HEK293 (cell line): ENCODE measurements at regions not wholly inside any gene's neighbourhood (a gene's known extent, or its start where the extent isn't known, plus 50 kb on each side); places are given as distances from the start of the nearest gene placed in this dataset.

ENCODE experiments used
- BCL11B ChIP-seq: fragments of 450-650 bp; formaldehyde crosslinking; IDR thresholded peaks from 2 replicates; pipeline ENCODE4 v1.5.1; 2016; ENCODE audit warnings: low read depth, missing biosample characterization, missing genetic modification characterization
- BCL6B ChIP-seq: fragments of 450-650 bp; formaldehyde crosslinking; IDR thresholded peaks from 2 replicates; pipeline ENCODE4 v1.5.1; 2017; ENCODE audit warnings: missing biosample characterization, missing genetic modification characterization
- CTCF ChIP-seq: fragments of 450-650 bp; formaldehyde crosslinking; IDR thresholded peaks from 2 replicates; pipeline ENCODE4 v1.5.1; 2016; ENCODE audit warnings: missing biosample characterization, missing genetic modification characterization
- HIC1 ChIP-seq: fragments of 450-650 bp; formaldehyde crosslinking; IDR thresholded peaks from 2 replicates; pipeline ENCODE4 v1.5.1; 2016; ENCODE audit warnings: missing biosample characterization, missing genetic modification characterization
- IKZF3 ChIP-seq: fragments of 450-650 bp; IDR thresholded peaks from 2 replicates; pipeline ENCODE4 v1.5.0; 2018; ENCODE audit warnings: missing biosample characterization, mild to moderate bottlenecking, missing genetic modification characterization, moderate library complexity
- KLF7 ChIP-seq: fragments of 450-650 bp; formaldehyde crosslinking; IDR thresholded peaks from 2 replicates; pipeline ENCODE4 v1.5.1; 2016; ENCODE audit warnings: missing biosample characterization, missing genetic modification characterization, borderline replicate concordance
- REPIN1 ChIP-seq: fragments of 450-650 bp; formaldehyde crosslinking; IDR thresholded peaks from 2 replicates; pipeline ENCODE4 v1.5.1; 2017; ENCODE audit warnings: missing biosample characterization, missing genetic modification characterization, low read depth
- SP2 ChIP-seq: fragments of 450-650 bp; formaldehyde crosslinking; IDR thresholded peaks from 2 replicates; pipeline ENCODE4 v1.5.1; 2016; ENCODE audit warnings: missing biosample characterization, missing genetic modification characterization
- ZFP37 ChIP-seq: fragments of 450-650 bp; formaldehyde crosslinking; IDR thresholded peaks from 2 replicates; pipeline ENCODE4 v1.5.1; 2016; ENCODE audit warnings: missing biosample characterization, missing genetic modification characterization
- ZFP69B ChIP-seq: fragments of 450-650 bp; formaldehyde crosslinking; IDR thresholded peaks from 2 replicates; pipeline ENCODE4 v1.5.1; 2016; ENCODE audit warnings: missing biosample characterization, missing genetic modification characterization
- ZNF121 ChIP-seq: fragments of 450-650 bp; formaldehyde crosslinking; IDR thresholded peaks from 2 replicates; pipeline ENCODE4 v1.5.1; 2016; ENCODE audit warnings: missing biosample characterization, missing genetic modification characterization
- ZNF274 ChIP-seq, 2 experiments: fragments of 200-500 bp in 1 of 2; fragments of 450-650 bp in 1 of 2; sonication (Bioruptor generic) in 1 of 2; formaldehyde crosslinking in 1 of 2; IDR thresholded peaks; 2 replicates each; pipeline versions ENCODE4 v1.5.1 to v1.6.1; 2014 to 2016; ENCODE audit warnings: borderline replicate concordance in 1 of 2, inconsistent platforms in 1 of 2, low read length in 1 of 2, missing biosample characterization in 1 of 2, missing genetic modification characterization in 1 of 2
- ZNF366 ChIP-seq: fragments of 450-650 bp; formaldehyde crosslinking; conservative IDR thresholded peaks from 2 replicates; pipeline ENCODE4 v1.5.1; 2016; ENCODE audit warnings: missing biosample characterization, missing genetic modification characterization
- ZNF426 ChIP-seq: fragments of 450-650 bp; formaldehyde crosslinking; IDR thresholded peaks from 2 replicates; pipeline ENCODE4 v1.5.1; 2017; ENCODE audit warnings: missing biosample characterization, missing genetic modification characterization, mild to moderate bottlenecking, inconsistent platforms, moderate library complexity
- ZNF521 ChIP-seq: fragments of 450-650 bp; formaldehyde crosslinking; IDR thresholded peaks from 2 replicates; pipeline ENCODE4 v1.5.1; 2017; ENCODE audit warnings: missing biosample characterization, mild to moderate bottlenecking, missing genetic modification characterization
- ZNF549 ChIP-seq: fragments of 450-650 bp; IDR thresholded peaks from 2 replicates; pipeline ENCODE4 v1.5.1; 2018; ENCODE audit warnings: missing biosample characterization, missing genetic modification characterization, mild to moderate bottlenecking, inconsistent platforms, moderate library complexity
- ZNF580 ChIP-seq: fragments of 450-650 bp; formaldehyde crosslinking; IDR thresholded peaks from 2 replicates; pipeline ENCODE4 v1.5.1; 2016; ENCODE audit warnings: missing biosample characterization, missing genetic modification characterization
- ZNF658 ChIP-seq: fragments of 450-650 bp; formaldehyde crosslinking; IDR thresholded peaks from 2 replicates; pipeline ENCODE4; 2016; ENCODE audit warnings: missing biosample characterization, missing genetic modification characterization
- ZNF707 ChIP-seq: fragments of 450-650 bp; formaldehyde crosslinking; IDR thresholded peaks from 2 replicates; pipeline ENCODE4 v1.5.1; 2016; ENCODE audit warnings: missing biosample characterization, missing genetic modification characterization
- ZNF776 ChIP-seq: fragments of 450-650 bp; formaldehyde crosslinking; IDR thresholded peaks from 2 replicates; pipeline ENCODE4 v1.5.0; 2017; ENCODE audit warnings: missing biosample characterization, missing genetic modification characterization, borderline replicate concordance
- ZSCAN23 ChIP-seq: fragments of 450-650 bp; formaldehyde crosslinking; IDR thresholded peaks from 2 replicates; pipeline ENCODE4 v1.5.1; 2016; ENCODE audit warnings: missing biosample characterization, missing genetic modification characterization
- ZXDB ChIP-seq: fragments of 450-650 bp; formaldehyde crosslinking; IDR thresholded peaks from 2 replicates; pipeline ENCODE4 v1.5.1; 2016; ENCODE audit warnings: missing biosample characterization, missing genetic modification characterization
- TF ChIP-seq, protein P1 (sequence below): fragments of 450-650 bp; formaldehyde crosslinking; IDR thresholded peaks from 2 replicates; pipeline ENCODE4 v1.5.0; 2017; ENCODE audit warnings: missing biosample characterization, missing genetic modification characterization, borderline replicate concordance
- TF ChIP-seq, protein P2 (sequence below): fragments of 450-650 bp; formaldehyde crosslinking; IDR thresholded peaks from 2 replicates; pipeline ENCODE4 v1.5.1; 2016; ENCODE audit warnings: missing biosample characterization, missing genetic modification characterization
- TF ChIP-seq, protein P3 (sequence below): fragments of 450-650 bp; formaldehyde crosslinking; IDR thresholded peaks from 2 replicates; pipeline ENCODE4 v1.5.1; 2016; ENCODE audit warnings: missing biosample characterization, missing genetic modification characterization

GRCh38 chr6:28648035-28648877 is 122.6 kb downstream of the GPX5 start (continued):
- TF ChIP-seq, protein P1, sequence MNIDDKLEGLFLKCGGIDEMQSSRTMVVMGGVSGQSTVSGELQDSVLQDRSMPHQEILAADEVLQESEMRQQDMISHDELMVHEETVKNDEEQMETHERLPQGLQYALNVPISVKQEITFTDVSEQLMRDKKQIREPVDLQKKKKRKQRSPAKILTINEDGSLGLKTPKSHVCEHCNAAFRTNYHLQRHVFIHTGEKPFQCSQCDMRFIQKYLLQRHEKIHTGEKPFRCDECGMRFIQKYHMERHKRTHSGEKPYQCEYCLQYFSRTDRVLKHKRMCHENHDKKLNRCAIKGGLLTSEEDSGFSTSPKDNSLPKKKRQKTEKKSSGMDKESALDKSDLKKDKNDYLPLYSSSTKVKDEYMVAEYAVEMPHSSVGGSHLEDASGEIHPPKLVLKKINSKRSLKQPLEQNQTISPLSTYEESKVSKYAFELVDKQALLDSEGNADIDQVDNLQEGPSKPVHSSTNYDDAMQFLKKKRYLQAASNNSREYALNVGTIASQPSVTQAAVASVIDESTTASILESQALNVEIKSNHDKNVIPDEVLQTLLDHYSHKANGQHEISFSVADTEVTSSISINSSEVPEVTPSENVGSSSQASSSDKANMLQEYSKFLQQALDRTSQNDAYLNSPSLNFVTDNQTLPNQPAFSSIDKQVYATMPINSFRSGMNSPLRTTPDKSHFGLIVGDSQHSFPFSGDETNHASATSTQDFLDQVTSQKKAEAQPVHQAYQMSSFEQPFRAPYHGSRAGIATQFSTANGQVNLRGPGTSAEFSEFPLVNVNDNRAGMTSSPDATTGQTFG (tag by site-specific recombination): no peak
- TF ChIP-seq IKZF3 (no peak), KLF7 (no peak), REPIN1 (tag by site-specific recombination) (peak; percentile 62; the same call in 1 of the 2 replicates), ZNF658 (tag by site-specific recombination) (no peak), CTCF (tag by site-specific recombination) (no peak), ZNF707 (tag by site-specific recombination) (no peak), ZNF776 (tag by site-specific recombination) (no peak), ZNF274 (IDR thresholded peaks at IDR 0.05; ENCODE audit: low read length) (no peak), ZNF274 (tag by site-specific recombination; IDR thresholded peaks at IDR 0.05; ENCODE audit: borderline replicate concordance) (no peak), SP2 (tag by site-specific recombination) (no peak), ZNF580 (tag by site-specific recombination) (peak; percentile 87), ZFP69B (tag by site-specific recombination) (peak; percentile 59), ZNF521 (tag by site-specific recombination) (no peak), ZXDB (tag by site-specific recombination) (peak; percentile 49; the same call in 1 of the 2 replicates), ZNF121 (tag by site-specific recombination) (no peak), ZNF549 (tag by site-specific recombination) (no peak), HIC1 (no peak), ZNF366 (tag by site-specific recombination) (peak; percentile 79), BCL6B (tag by site-specific recombination) (no peak), ZFP37 (peak; percentile 58; the same call in 1 of the 2 replicates), ZNF426 (no peak), ZSCAN23 (tag by site-specific recombination) (peak; percentile 71; the same call in 1 of the 2 replicates), BCL11B (tag by site-specific recombination) (0 out of 2 replicates have a peak, but pooled peaks have one; percentile 45)
- TF ChIP-seq, protein P2, sequence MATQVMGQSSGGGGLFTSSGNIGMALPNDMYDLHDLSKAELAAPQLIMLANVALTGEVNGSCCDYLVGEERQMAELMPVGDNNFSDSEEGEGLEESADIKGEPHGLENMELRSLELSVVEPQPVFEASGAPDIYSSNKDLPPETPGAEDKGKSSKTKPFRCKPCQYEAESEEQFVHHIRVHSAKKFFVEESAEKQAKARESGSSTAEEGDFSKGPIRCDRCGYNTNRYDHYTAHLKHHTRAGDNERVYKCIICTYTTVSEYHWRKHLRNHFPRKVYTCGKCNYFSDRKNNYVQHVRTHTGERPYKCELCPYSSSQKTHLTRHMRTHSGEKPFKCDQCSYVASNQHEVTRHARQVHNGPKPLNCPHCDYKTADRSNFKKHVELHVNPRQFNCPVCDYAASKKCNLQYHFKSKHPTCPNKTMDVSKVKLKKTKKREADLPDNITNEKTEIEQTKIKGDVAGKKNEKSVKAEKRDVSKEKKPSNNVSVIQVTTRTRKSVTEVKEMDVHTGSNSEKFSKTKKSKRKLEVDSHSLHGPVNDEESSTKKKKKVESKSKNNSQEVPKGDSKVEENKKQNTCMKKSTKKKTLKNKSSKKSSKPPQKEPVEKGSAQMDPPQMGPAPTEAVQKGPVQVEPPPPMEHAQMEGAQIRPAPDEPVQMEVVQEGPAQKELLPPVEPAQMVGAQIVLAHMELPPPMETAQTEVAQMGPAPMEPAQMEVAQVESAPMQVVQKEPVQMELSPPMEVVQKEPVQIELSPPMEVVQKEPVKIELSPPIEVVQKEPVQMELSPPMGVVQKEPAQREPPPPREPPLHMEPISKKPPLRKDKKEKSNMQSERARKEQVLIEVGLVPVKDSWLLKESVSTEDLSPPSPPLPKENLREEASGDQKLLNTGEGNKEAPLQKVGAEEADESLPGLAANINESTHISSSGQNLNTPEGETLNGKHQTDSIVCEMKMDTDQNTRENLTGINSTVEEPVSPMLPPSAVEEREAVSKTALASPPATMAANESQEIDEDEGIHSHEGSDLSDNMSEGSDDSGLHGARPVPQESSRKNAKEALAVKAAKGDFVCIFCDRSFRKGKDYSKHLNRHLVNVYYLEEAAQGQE (tag by site-specific recombination): no peak
- TF ChIP-seq, protein P3, sequence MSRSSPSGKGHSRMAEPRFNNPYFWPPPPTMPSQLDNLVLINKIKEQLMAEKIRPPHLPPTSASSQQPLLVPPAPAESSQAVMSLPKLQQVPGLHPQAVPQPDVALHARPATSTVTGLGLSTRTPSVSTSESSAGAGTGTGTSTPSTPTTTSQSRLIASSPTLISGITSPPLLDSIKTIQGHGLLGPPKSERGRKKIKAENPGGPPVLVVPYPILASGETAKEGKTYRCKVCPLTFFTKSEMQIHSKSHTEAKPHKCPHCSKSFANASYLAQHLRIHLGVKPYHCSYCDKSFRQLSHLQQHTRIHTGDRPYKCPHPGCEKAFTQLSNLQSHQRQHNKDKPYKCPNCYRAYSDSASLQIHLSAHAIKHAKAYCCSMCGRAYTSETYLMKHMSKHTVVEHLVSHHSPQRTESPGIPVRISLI (tag by site-specific recombination): peak; percentile 77; the same call in 1 of the 2 replicates
